H1 (cell line): ENCODE measurements at regions not wholly inside any gene's neighbourhood (a gene's known extent, or its start where the extent isn't known, plus 50 kb on each side); places are given as distances from the start of the nearest gene placed in this dataset.

Experiments
- TF ChIP-seq, protein P1 (sequence below): IDR thresholded peaks from 2 replicates; pipeline ENCODE4 v1.6.1; 2011; ENCODE audit warnings: low read length, improper control_type of control experiment

DNA sequence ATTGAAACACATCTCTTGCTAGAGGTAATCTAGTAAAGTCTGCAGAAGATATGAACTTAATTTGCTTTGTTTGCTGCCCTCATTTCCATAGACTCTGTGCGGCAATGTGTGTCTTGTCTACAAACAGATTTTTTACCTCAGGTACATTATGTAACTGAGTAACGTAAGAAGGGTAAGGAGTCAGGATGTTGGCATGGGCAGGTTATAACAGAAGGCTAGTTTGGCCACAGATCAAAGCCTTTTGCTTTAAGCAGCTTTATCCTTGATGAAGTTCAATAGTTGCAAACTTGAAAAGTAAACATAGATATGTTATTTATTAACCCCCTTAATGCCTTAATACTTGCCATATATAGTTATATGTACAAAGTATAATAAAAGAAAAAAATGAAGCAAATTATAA lies 391.6 kb upstream of the FKBP1C start (continued):
- TF ChIP-seq, protein P1, sequence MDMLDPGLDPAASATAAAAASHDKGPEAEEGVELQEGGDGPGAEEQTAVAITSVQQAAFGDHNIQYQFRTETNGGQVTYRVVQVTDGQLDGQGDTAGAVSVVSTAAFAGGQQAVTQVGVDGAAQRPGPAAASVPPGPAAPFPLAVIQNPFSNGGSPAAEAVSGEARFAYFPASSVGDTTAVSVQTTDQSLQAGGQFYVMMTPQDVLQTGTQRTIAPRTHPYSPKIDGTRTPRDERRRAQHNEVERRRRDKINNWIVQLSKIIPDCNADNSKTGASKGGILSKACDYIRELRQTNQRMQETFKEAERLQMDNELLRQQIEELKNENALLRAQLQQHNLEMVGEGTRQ: no peak
